IPS-15b (cell line): ENCODE measurements at regions not wholly inside any gene's neighbourhood (a gene's known extent, or its start where the extent isn't known, plus 50 kb on each side); places are given as distances from the start of the nearest gene placed in this dataset.
"Not testable (repeated sequence)": the region's sequence is repeated elsewhere in the genome, so short reads cannot be mapped to it uniquely, and the experiment has no call there.

Source experiments
- H3K27me3 ChIP-seq: one replicate; pipeline ENCODE4 v1.6.1; 2013; ENCODE audit warnings: low read length; ENCODE audit not compliant: control insufficient read depth, insufficient read depth
- H3K36me3 ChIP-seq: one replicate; pipeline ENCODE4 v1.6.1; 2013; ENCODE audit warnings: low read length; ENCODE audit not compliant: control insufficient read depth, insufficient read depth
- H3K4me1 ChIP-seq: one replicate; pipeline ENCODE4 v1.6.1; 2013; ENCODE audit warnings: mild to moderate bottlenecking, low read length; ENCODE audit not compliant: control insufficient read depth, insufficient read depth
- H3K4me3 ChIP-seq: one replicate; pipeline ENCODE4 v1.5.1; 2013; ENCODE audit warnings: low read depth, low read length
- H3K9ac ChIP-seq: one replicate; pipeline ENCODE4 v1.6.1; 2013; ENCODE audit warnings: low read depth, mild to moderate bottlenecking, low read length
- H3K9me3 ChIP-seq: one replicate; pipeline ENCODE4 v1.6.1; 2013; ENCODE audit warnings: mild to moderate bottlenecking, low read length; ENCODE audit not compliant: control insufficient read depth, insufficient read depth

GRCh38 chr2:2902547-2903281, 474.9 kb downstream of the EIPR1 start:
- Histone ChIP-seq H3K9me3 (no peaks in the 10 kb centered on the region), H3K9ac (no peak overlapping the region), H3K4me1 (no peaks in the 10 kb centered on the region)

GRCh38 chr2:2901384-2902345, 476.0 kb downstream of the EIPR1 start:
- Histone ChIP-seq H3K4me3 (no peak overlapping the region), H3K4me1 (no peaks in the 10 kb centered on the region), H3K36me3 (no peaks in the 10 kb centered on the region), H3K9ac (no peak overlapping the region), H3K9me3 (no peaks in the 10 kb centered on the region), H3K27me3 (no peaks in the 10 kb centered on the region)

More at GRCh38 chr2:2902547-2903281, 474.9 kb downstream of the EIPR1 start:
- H3K36me3 ChIP-seq, result no peaks in the 10 kb centered on the region
- H3K4me3 ChIP-seq, result no peak overlapping the region
- H3K27me3 ChIP-seq, result no peaks in the 10 kb centered on the region

- H3K36me3 ChIP-seq, result no peaks in the 10 kb centered on the region
- H3K4me1 ChIP-seq, result no peaks in the 10 kb centered on the region
- no peak overlapping the region for H3K9ac ChIP-seq
- no peak overlapping the region for H3K4me3 ChIP-seq
- no peaks in the 10 kb centered on the region for H3K9me3 ChIP-seq
- no peaks in the 10 kb centered on the region for H3K27me3 ChIP-seq
Measured at GRCh38 chr2:2899826-2900225, 477.8 kb downstream of the EIPR1 start.

GRCh38 chr2:2898744-2899143, 478.9 kb downstream of the EIPR1 start:
- Histone ChIP-seq H3K9me3 (no peaks in the 10 kb centered on the region), H3K36me3 (no peaks in the 10 kb centered on the region)

GRCh38 chr2:2896643-2897042, 481.0 kb downstream of the EIPR1 start:
- Histone ChIP-seq H3K4me3 (no peak overlapping the region), H3K36me3 (no peaks in the 10 kb centered on the region), H3K4me1 (no peaks in the 10 kb centered on the region), H3K27me3 (no peaks in the 10 kb centered on the region), H3K9ac (no peak overlapping the region), H3K9me3 (no peaks in the 10 kb centered on the region)

More at GRCh38 chr2:2898744-2899143, 478.9 kb downstream of the EIPR1 start:
- Histone ChIP-seq H3K9ac (no peak overlapping the region), H3K27me3 (no peaks in the 10 kb centered on the region), H3K4me1 (no peaks in the 10 kb centered on the region), H3K4me3 (no peak overlapping the region)

- H3K9ac ChIP-seq, result no peak overlapping the region
- no peaks in the 10 kb centered on the region for H3K27me3 ChIP-seq
- H3K9me3 ChIP-seq, result no peaks in the 10 kb centered on the region
- H3K36me3 ChIP-seq, result no peaks in the 10 kb centered on the region
- H3K4me1 ChIP-seq, result no peaks in the 10 kb centered on the region
- no peak overlapping the region for H3K4me3 ChIP-seq
Measured at GRCh38 chr2:2896011-2896410, 481.6 kb downstream of the EIPR1 start.

GRCh38 chr2:2894011-2894410, 483.6 kb downstream of the EIPR1 start:
- H3K9ac ChIP-seq, H3K4me3 ChIP-seq, H3K36me3 ChIP-seq, H3K4me1 ChIP-seq, H3K9me3 ChIP-seq, H3K27me3 ChIP-seq: not testable (repeated sequence)

- no peaks in the 10 kb centered on the region for H3K9me3 ChIP-seq
- no peaks in the 10 kb centered on the region for H3K27me3 ChIP-seq
- H3K4me1 ChIP-seq, result no peaks in the 10 kb centered on the region
- H3K9ac ChIP-seq, result no peak overlapping the region
- H3K4me3 ChIP-seq, result no peak overlapping the region
- no peaks in the 10 kb centered on the region for H3K36me3 ChIP-seq
Measured at GRCh38 chr2:2892892-2893291, 484.7 kb downstream of the EIPR1 start.

GRCh38 chr2:2892378-2892777, 485.2 kb downstream of the EIPR1 start:
- H3K9ac ChIP-seq, result no peak overlapping the region
- no peaks in the 10 kb centered on the region for H3K4me1 ChIP-seq
- H3K36me3 ChIP-seq, result no peaks in the 10 kb centered on the region
- H3K4me3 ChIP-seq, result no peak overlapping the region
- H3K27me3 ChIP-seq, result no peaks in the 10 kb centered on the region
- H3K9me3 ChIP-seq, result no peaks in the 10 kb centered on the region

GRCh38 chr2:2890901-2891300, 486.7 kb downstream of the EIPR1 start:
- Histone ChIP-seq H3K27me3 (no peaks in the 10 kb centered on the region), H3K4me3 (no peak overlapping the region), H3K4me1 (no peaks in the 10 kb centered on the region), H3K36me3 (no peaks in the 10 kb centered on the region), H3K9ac (no peak overlapping the region), H3K9me3 (no peaks in the 10 kb centered on the region)

GRCh38 chr2:2890246-2890645, 487.4 kb downstream of the EIPR1 start:
- Histone ChIP-seq H3K36me3 (no peaks in the 10 kb centered on the region), H3K27me3 (no peaks in the 10 kb centered on the region), H3K4me1 (no peaks in the 10 kb centered on the region), H3K4me3 (no peak overlapping the region), H3K9me3 (no peaks in the 10 kb centered on the region), H3K9ac (no peak overlapping the region)

- Histone ChIP-seq H3K9me3 (no peaks in the 10 kb centered on the region), H3K4me1 (no peaks in the 10 kb centered on the region), H3K27me3 (no peaks in the 10 kb centered on the region), H3K9ac (no peak overlapping the region), H3K36me3 (no peaks in the 10 kb centered on the region), H3K4me3 (no peak overlapping the region)
Measured at GRCh38 chr2:2889646-2890045, 488.0 kb downstream of the EIPR1 start.
